Stimulated activated CD4-positive, alpha-beta T cell treated with anti-CD3 and anti-CD28 coated beads, Interleukin-4, amount 100 ng/mL, for 24 hours (primary cell): ENCODE measurements at regions not wholly inside any gene's neighbourhood (a gene's known extent, or its start where the extent isn't known, plus 50 kb on each side); places are given as distances from the start of the nearest gene placed in this dataset.
"Not testable (repeated sequence)": the region's sequence is repeated elsewhere in the genome, so short reads cannot be mapped to it uniquely, and the experiment has no call there.

Source experiments
- DNase-seq: peaks from one replicate; pipeline ENCODE4 v3.0.0-alpha.2; 2020

DNA sequence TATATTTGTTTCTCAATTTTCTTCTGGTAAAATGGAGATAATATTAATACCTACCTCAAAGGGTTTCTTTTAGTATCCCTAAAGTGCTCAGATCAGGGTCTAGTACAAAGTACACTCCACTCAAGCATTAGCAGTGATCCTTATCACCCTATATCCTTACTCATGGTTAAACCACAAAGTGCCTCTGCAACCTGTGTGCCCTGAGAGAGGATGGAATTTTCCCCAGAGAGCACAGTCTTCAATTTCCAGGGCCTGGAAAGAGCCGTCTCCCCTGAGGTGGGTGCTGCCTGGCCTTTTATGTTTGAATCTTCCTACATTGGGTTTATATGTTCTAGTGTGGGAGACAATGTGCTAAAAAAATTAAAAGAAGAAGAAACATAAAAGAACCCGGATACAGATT, 183.1 kb upstream of the FBXO33 start:
- DNase-seq = no peak

DNA sequence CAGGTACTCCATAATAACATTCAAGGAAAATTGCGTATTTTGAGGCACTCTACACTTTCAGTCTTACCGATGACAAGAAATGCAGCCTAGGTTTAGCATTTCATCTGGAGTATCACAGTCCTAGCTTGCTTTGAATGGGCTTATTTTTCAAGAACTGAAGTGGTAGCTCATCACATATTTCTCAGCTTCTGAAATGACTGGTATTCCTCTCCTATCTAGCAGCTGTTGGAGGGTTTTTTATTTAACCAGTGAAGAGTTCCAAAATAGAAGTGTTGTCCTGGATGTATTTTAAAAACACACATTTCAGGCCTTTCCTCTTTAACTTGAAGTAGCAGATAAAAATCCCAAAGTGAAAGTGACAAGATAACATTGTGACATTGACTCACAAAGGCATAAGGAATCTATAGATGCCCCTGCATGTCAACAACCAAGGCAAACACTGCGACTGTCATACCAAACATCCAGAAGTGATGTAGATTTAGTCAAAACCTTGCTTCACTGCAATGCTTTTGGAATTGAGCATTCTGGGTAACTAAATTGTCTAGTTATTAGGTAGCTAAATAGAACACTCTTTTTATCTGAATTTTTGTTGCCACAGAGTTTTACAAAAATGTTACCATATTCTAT, 182.2 kb upstream of the FBXO33 start:
- no peak for DNase-seq

DNA sequence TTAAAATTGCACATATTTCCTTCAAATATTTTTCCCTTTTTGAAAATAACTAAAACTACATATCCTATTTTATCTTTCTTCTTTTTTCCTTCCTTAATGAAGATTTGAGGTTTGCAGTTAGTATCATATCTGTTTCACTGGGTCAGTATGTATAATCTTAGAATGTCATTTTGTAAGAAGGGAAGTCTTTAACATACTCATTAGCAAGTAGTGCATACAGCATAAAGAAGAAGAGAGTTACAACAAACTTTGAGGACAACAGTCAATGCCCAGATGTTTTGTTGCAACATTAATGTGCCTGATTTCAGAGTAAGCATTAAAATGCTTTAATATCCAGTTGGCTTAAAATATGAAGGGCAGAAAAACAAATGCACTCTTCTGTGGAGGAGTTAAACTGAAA, 176.9 kb upstream of the FBXO33 start:
- DNase-seq = no peak

DNA sequence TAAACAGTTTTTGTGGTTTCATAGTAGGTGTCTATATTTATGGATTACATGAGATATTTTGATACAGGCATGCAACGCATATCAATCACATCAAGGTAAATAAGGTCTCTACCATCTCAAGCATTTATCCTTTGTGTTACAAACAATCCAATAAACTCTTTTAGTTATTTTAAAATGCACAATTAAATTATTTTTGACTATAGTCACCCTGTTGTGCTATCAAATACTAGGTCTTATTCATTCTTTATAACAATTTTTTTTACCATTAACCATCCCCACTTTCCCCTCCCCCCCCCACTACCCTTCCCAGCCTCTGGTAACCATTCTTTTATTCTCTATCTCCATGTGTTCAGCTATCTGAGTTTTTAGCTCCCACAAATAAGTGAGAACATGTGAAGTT, 175.7 kb upstream of the FBXO33 start:
- no peak for DNase-seq

DNA sequence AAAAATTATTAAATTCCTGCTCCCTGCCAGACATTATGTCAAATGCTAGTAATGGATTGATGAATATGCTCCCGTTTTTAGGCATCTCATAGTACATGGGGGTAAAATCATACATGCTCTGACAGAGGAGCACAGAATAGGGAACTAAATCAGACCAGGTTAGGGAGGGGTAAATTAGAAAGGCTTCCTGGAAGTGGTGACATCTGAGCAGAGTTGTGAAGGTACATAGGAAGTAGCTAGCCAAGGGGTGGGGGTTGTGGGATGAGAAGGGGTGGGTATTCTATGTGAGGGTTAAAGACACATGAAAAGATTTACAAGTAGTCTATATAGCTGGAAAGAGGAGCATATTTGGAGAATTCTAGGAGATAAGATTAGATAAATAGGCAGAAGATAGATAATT, 171.7 kb upstream of the FBXO33 start:
- no peak for DNase-seq

DNA sequence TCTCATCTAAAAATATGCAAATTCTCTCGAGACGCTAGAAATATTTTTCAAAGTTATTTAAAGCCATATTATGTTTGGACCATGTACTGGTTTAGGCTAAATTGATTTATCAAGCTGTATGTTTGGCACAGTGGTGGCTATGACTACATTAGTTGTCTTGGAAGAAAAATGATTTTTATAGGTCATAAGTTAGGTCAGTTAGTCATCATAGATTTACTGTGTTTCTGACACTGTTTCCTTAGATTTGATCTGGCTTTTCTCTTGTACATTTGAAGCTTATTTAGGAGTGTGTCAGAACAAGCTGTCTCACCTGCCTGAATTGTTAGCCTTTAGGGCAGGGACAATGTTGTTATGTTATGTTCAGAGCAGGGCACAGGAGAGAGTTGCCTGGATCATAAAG, 161.1 kb upstream of the FBXO33 start:
- no peak for DNase-seq

DNA sequence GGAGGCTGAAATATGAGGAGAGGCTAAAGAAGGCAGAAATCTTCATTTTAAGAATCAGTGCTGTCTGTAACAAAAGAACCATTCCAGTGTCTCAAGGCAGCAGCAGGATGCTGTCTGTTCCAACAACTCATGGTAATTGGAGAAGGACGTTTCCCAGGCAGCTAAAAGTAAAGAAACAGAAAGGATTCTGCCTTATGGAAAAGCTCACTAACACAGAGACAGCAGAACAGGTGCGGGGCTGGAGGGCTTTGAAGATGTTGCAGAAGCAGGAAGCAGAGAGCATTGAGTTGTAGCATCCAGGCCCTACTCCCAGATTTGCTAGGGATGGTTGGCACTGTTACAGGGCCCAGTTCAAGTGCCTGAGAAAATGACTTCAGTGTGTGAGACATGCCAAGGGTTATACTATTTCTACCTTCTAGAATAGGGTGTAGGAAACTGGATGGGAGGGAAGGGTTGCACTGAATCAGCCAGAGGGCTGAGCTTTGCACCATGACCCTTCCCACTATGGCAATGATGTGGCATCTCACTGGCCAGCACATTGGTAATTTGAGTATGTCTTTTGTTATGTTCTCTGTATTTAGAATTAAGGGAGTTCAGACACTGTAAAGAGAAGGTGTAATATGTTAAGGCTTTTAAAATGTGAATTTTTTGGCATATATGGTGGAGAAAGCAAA, 160.0 kb upstream of the FBXO33 start:
- DNase-seq = no peak

DNA sequence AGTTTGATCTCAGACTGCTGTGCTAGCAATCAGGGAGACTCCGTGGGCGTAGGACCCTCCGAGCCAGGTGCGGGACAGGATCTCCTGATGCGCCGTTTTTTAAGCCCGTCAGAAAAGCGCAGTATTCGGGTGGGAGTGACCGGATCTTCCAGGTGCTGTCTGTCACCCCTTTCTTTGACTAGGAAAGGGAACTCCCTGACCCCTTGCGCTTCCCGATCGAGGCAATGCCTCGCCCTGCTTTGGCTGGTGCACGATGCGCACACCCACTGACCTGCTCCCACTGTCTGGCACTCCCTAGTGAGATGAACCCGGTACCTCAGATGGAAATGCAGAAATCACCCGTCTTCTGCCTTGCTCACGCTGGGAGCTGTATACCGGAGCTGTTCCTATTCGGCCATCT, 157.6 kb upstream of the FBXO33 start:
- DNase-seq = not testable (repeated sequence)

DNA sequence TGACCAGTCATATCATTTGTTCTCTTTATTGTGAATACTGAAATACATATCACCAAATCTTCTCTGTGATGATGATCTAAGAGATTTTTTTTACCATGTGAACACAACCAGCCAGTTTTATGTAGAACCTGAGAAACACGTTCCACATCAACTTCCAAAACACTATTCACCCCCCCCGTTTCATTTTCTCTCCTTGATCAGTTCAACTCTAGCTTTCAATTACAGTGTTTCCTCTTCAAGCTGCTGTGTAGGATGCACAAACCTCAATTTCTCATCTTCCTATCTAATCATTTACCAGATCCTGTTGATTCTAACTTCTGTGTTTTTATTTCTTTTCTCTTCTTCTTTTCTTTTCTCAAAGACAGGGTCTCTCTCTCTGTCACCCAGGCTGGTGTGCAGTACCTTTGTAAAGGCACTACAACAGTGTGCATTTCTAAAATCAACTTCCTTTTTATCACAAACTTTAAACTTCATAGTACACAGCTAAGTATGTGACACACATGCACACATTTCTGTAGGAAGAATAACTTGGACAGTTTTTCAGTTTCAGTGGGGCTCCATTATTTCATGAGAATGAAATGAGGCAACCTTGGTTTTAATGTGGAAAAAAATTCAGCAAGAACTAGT, 149.9 kb upstream of the FBXO33 start:
- no peak for DNase-seq

DNA sequence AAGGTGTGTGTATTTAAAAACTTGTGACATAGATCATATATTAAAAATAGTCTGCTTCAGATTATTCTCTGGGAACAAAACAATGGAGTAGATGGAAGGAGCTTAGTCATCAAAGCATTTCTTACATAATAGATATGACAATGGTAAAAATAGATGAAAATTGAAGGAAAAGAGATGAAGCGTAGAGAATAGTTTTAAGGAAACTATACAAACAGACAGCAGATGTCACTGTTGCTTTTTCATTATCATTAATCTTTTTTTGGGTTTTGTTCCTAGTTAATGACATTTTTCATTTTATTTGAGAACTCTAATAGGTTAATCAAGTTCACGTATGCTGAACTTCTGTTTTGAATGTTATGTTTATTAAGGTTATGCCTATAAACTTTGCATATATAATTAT, 149.2 kb upstream of the FBXO33 start:
- no peak for DNase-seq

DNA sequence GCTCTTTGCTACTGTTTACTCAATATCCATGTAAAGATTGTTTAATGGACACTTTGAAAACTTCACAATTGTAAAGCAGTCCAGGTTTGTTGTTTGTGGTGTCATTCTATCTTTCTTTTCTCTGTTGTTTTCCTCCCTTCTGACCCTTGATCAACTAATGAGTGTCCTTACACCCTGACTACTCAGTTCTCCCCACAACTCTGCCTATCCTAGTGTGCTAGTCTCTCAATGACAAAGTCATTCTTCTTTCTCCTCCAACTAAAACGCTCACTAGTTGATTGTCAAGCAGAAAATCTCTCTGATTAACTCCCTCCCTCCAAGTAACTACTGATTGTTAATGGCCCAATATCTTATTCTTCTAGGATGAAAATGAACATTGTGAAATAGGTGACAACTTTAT, 148.5 kb upstream of the FBXO33 start:
- no peak for DNase-seq

DNA sequence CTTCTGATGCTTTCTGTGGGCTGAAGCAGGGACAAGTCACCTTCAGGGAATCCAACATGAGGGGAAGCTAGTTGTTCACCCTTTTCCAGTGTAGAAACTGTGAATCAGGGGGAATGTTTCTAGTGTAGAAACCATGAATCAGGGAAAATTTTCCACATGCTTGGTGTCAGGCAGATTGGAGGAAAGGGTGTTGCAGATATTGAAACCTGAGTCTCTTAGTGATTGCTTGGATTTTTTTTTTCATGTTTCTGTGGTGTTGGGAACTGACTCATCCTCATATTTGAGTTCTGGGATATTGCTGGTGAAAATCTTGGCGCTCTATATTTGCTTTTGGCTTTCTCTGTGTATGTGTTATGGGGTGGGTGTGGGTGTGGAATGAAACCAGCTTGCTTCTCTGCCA, 144.5 kb upstream of the FBXO33 start:
- DNase-seq = no peak

DNA sequence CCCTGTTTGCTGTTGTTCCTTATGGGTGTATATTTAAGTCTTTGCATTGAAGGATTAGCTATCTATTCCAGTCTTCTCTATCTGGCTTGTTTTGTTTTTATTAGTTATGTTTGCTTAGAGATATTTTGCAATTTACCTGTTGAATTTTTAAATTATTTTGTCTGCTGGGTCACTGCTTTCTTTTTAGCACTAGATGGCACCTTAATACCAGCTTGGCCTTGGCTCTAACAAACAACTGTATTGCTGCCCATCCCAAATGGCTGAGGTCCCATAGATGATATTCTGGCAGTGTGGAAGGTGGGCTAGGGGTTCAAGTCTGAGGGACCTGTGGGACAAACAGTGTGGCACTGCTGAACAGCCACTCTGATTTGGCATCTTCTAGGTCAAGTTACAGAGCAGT, 144.0 kb upstream of the FBXO33 start:
- DNase-seq = no peak

DNA sequence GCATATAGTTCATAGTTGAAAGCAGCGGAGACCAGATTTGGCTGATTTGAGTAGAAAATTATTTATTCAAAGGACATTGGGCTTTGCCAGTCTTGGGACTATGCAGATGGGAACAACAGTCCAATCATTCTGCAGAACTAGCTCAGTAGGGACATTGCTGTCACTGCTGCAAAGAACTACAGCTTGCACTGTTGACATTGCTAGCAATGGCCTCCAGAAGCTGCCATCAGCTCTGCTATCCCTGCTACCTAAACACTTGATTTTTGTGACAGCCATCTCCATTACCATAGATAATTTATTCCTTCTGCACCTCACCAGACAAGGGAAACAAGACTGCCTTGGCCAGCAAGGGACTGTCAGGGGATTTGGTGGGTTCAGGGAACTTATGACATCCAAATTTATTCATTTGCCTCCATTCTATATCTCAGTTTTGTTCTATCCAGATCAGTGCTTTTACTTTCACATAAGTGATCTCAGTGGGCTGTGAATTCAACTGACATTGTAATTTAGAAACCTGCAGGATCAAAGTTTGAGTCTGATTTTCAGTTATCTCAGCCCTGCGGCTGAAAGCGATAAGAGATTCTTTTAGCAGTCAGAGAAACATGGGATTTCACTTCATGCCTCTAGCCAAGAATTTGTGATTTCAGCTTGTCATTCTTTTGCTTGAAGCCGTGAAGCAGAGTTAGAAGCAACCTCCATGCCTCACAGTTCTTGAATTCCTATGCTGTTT, 136.7 kb upstream of the FBXO33 start:
- DNase-seq = no peak

DNA sequence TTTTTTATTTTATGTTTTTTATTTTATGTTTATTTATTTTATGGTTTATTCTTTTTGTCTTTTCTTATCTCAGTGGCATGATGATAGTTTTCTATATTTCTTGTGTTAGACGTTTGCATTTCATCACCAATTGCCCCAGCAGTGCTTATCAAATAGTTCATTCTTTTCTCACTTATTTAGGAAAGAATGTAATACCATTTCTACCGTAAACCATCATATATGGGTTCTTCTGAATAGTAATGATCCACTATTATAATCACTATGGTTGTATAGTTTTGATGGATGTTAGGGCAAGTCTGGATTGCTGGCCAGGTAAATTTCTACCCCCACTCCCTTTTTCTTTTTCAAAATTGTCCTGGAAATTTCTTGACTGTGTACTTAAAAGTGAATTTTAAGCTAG, 134.6 kb upstream of the FBXO33 start:
- DNase-seq = no peak

DNA sequence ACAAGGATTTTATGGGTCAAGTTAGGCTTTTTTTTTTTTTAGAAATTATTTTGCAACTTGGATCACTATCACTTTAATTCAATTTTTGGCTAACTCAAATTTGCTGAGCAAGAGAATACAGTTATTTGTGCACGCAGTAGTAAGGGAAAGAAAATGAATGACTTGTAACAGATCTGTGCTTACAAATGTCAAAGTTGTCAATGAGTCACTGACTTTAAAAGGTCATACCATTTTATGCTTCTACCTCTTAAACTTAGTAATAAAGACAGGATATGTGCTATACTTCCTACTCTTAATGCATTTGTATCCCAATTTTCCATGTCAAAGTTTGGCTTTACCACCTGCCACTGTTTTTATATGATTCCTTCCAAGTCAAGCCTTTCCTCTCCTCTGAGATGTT, 131.1 kb upstream of the FBXO33 start:
- no peak for DNase-seq

DNA sequence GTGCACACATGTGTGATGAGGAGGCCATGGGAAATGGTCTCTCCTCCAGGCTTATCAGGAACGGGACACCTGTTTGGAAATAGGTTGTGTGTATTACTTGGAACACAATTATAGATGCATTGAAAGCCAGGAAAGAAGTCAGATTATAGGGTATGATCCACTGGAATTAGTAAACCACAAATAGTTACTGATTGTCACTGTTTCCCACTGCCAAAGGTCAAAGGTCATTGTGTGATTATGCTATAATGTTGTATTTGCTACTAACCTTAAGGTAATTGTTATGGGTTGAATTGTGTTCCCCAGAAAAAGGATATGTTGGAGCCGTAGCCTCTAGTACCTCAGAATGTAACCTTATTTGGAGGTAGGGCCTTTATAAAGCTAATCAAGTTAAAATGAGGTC, 129.9 kb upstream of the FBXO33 start:
- DNase-seq = no peak

DNA sequence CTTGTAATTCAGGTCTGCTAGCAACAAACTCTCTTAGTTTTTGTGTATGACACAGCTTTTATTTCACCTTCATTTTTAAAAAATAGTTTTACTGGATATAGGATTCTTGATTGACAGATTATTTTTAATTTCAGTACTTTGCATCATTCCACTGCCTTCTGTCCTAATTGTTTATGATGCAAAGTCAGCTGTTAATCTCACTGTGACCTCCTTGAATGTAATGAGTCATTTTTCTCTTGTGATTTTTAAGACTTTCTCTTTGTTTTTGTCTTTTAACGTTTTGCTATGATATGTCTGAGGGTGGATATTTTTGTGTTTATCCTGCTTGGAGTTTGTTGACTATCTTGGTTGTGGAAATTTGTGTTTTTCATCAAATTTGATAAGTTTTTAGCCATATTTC, 126.3 kb upstream of the FBXO33 start:
- no peak for DNase-seq

DNA sequence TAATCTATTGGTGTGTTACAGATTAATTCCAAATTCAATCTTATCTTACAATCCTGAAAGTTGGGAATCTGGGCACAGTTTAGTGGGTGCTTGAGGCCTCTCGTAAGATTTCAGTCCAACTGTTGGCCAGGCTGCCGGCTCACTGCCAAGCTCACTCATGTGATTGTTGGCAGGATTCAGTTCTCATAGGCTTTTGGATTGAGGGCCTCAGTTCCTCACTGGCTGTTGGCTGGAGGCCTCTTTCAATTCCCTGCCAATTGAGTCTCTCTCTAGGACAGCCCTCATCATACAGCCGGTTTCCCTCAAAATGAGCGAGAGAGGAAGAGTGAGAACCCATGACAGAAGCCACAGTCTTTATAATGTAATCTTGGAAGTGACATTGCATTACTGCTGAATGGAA, 123.5 kb upstream of the FBXO33 start:
- DNase-seq = no peak

DNA sequence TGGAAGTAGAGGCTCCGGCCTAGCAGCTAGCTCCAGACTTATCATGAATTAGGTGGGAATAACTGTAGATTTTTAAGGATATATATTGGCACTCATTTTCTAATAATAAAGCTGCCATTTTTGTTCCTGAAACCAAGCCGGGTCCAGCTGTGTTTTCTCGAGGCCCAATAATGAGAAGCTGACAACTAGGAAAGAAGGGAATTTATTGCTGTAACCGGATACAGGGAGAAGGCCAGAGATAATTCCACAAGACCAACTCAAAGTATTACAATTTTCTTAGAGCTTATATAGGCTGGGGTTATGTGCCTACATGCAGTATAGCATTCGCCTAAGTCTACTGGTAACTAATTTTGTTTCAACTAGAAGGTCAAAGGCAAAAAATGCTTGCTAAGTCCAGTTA, 122.3 kb upstream of the FBXO33 start:
- DNase-seq = no peak

DNA sequence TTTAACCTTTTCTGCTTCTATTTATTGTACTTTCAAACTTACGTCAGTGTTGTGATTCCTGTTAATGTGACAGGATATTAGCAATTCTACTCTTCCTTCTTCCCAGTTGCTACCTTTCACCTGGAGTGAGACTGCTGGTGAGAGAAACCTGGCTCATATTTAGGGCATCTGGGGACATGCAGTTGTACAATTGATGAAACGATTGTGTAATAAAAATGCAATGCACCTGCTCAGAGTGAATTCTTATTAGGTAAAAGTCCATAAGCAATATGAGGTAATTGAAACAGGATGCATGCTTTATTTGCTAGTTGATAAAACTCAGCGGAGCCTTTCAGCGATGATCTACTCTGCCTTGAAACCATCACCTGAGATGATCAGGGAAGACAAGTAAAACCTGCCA, 116.1 kb upstream of the FBXO33 start:
- DNase-seq = no peak

DNA sequence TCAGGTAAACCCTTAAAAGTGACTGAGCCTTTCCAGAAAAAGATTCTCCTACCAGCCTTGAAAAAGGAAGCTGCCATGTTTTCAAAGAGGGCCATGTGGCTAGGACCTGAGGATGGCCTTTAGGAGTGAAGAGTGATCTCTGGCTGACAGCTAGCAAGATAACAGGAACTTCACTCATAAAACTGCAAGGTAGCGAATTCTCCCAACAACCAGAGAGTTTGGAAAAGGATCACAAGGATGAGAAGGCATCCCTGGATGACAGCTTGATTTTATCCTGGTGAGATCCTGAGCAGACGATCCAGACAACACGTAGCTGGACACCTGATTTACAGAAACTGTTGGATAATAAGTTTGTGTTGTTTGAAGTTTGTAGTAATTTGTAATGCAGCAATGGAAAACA, 115.6 kb upstream of the FBXO33 start:
- no peak for DNase-seq

DNA sequence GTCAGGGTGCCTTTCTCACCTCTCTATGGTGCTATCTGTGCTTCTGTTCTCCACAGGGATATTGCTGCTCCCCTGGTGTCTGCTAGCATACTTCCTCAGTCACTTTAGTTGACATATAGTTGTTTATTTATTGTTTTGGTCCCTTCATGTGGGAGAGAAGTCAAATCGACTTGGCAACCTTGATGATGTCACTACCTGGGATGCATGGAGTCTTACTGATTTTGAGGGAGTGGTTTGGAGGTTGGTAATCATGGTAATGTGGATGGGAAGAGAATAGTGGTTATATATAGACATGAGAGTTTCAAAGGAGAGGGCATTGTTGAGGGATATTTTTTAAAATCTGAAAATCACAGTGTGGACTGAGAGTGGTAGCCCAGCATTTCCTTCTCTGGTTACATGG, 73.6 kb upstream of the FBXO33 start:
- no peak for DNase-seq

DNA sequence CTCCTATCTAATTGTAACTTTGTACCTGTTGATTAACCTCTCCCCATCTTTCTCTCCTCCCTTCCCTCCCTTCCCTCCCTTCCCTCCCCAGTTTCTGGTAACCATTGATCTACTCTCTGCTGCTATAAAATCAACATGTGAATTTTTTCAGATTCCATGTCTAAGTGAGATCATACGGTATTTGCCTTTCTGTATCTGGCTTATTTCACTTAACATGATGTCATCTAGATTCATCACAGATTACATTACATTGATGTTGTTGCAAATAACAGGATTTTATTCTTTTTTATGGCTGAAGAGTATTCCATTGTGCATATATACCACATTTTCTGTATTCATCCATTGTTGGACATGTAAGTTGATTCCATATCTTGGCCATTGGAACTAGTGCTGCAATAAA, 68.0 kb upstream of the FBXO33 start:
- no peak for DNase-seq
